Stimulated activated CD8-positive, alpha-beta memory T cell treated with anti-CD3 and anti-CD28 coated beads, Interleukin-7, amount 100 ng/mL, for 4 hours (primary cell): ENCODE measurements at regions not wholly inside any gene's neighbourhood (a gene's known extent, or its start where the extent isn't known, plus 50 kb on each side); places are given as distances from the start of the nearest gene placed in this dataset.
"Not testable (repeated sequence)": the region's sequence is repeated elsewhere in the genome, so short reads cannot be mapped to it uniquely, and the experiment has no call there.

ENCODE experiments used
- DNase-seq, 2 donors: peaks; one replicate each; pipeline ENCODE4 v3.0.0-alpha.2; 2020; ENCODE audit warnings: low read depth in 2 of 2

DNA sequence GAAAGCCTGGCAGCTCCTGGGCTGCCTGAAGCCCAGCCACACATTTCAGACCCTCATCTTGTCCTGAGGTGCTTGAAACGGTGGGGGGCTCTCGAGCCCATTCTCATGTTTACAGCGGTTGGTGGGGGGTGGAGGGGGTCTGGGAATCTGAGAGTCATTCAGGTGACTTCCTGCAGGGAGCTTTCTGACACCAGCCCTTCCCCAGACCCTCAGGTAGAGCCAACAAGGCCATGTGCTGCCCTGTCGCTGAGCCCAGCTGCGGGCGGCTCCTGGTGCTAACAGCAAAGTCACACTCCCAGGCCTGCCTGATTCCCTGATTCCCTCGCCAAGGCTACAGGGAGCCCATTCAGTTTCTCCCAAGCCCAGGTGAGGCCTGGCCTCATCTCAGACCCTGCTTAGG lies 324.9 kb upstream of the MEX3C start:
- no peak for DNase-seq

DNA sequence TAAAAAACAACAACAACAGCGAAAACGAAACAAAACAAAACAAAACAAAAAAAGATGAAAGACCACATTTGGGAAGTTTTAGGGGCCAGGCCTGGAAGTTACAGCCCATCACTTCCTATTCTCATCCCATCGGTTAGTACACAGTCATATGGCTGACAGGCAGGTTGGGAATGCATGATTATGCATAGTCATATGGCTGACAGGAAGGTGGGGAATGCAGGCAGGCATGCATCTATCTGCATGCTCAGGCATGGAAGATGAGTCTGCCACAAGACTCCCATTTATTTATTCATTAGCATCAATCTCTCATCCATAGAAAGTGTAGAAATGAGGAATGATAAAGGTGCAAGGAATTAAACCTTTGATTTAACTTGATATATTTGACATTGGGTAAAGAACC lies 325.3 kb upstream of the MEX3C start:
- no peak for DNase-seq

DNA sequence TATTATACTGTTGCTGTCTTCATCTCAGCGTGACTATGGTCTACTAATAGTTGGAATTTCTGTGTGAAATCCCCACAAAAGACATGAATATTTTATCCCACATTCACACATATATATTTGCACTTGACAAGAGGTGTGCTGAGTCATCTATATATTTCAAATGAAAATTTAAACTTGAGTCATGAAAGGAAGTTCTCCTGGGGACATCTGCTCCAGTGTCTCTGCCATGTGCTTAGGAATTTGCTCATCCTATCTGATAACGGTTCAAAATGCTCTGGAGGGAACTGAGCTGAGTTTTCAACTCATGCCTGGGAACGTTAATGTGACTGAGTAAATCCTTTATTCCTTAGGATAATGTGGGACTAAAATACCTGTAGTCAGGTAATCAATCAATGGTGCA lies 326.2 kb upstream of the MEX3C start:
- no peak for DNase-seq

DNA sequence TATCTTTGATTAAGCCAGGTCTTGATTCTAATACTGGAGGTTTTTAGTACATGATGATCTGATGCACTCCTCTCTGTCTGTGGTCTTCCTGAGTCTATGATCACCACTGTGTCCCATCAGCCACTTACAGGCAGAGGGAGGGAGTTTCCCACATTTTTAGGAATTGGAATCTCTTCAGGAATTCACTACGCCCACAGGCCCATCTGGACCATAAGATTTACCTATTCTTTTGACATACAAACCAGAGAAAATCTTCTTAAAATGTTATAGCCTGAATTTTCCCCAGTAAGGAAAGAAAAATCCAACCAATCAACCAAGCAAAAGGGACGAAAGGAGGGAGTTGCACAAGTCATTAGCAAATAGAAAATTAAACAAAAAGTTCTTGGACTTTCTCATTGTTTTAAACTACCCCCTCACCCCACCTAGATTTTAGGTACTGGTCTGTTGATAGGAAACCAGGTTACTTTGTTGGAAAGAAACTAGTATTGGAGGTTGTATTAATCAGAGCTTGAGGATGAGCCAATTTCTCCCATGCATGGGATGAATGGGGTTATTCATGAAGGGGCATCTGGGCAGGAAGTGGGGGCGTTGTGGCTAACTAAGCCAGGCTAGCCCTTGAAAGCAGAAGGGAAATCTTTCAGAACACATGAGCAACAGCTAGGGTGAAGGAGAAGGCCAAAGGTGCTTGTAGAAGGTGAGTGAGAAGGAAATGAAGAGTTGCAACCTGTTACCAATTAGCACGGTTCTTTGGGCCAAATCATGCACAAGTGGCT lies 328.2 kb upstream of the MEX3C start:
- no peak for DNase-seq

DNA sequence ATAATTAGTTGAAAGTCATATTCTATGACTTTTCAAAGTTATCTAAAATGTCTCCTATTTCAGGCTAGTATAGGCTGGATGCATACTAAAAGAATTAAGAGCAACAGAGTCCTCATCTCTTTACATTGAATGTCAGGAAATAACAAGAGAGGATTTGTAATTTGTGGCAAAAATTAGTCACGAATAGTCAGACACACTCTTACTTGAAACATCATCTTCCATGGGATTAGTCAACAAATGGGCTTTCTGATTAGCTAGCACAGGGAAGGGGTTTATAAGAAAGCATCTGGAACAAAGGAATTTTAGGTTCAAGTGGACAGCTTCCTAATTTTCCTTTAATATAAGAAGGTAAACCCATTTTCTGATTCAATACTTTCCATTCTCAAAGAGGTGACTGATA lies 330.3 kb upstream of the MEX3C start:
- DNase-seq, result no peak

DNA sequence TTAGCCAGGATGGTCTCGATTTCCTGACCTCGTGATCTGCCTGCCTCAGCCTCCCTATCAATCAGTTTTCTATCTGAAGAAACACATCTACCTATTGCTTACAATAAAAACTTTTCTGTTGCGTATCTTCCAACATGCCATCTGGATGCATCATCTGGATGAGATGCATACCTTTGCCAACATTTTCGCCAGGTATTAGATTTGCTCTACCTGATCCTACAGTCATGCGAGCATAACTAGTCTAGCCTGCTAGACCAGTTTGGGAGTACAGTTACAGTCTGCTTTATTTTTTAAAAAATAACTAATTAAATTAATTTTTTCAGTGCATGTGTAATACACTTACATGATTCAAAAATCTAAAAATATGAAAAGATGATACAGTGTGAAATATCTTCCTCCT lies 334.0 kb upstream of the MEX3C start:
- no peak for DNase-seq

DNA sequence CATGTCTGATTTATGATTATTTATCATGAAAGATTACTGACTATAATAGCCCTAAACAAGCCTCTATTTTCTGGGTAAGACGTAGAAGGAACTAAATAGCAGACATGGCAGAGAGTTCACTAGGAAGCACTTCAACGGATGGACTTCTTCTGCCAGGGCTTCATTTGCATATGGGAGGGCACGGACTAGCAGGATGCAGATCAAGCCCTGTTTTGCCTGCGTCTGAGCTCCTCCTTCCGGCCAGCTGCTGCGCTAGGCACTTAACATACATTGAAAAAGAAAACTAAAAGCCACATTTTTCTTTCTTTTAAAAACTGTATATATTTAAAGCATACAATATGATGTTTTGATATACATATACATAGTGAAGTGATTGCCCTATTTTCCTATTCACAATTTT lies 340.0 kb upstream of the MEX3C start:
- no peak for DNase-seq

DNA sequence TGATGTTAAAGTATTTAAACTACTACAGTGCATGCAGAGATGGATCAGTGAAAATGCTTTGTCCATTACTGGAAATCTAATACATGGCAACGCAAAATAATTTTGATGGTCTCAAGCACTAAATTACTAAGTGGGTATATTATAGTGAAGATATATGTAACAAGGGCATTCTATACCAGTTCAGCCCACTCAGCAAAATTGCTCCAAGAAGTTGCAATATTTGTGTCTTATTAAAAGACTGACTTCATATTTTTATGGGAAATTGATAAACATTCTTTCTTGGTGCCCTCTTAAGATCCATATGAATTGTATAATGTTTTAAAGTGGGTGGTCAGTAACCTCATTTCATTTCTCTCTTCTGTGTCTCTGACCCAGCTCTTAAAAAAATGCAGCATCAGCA lies 343.1 kb upstream of the MEX3C start:
- DNase-seq, result no peak

DNA sequence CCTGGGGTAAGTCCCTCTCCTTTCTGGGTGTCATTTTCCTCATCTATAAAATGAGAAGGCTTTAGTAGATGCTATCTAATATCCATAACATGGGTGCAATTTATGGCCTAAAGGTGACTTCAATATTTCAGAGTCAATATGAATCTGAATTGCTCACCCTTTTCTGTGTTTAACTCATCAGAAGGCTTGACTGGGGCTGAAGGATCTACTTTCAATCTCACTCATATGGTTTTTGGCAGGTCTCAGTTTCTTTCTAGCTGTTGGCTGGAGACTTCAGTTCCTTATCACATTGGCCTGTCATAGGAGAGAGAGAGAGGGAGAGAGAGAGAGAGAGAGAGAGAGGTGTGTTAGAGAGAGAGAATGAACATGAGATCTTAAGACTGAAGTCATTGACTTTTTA lies 343.7 kb upstream of the MEX3C start:
- no peak for DNase-seq

DNA sequence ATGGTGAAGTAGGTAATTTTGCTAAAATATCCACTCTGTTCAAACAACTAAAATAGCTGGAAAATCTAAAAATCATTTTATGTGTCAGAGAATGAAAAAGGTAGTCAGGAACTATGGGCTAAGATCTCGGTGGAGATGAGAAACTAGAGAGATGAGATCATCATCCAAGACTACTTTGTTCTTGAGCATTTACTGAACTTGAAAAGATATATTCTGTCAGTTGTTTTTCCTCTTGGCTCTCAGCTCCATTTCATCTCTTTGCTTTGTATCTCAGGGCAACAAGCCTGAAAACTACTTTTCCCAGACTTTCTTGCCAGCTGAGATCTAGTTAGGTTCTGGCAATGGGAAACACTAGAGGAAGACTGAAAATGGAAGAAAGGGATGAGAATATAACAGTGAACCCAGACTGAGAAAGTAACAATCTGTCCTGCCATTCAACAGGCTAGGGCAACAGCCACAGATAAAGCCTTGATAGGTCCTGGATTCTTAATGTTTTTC lies 346.2 kb upstream of the MEX3C start:
- DNase-seq, result no peak

DNA sequence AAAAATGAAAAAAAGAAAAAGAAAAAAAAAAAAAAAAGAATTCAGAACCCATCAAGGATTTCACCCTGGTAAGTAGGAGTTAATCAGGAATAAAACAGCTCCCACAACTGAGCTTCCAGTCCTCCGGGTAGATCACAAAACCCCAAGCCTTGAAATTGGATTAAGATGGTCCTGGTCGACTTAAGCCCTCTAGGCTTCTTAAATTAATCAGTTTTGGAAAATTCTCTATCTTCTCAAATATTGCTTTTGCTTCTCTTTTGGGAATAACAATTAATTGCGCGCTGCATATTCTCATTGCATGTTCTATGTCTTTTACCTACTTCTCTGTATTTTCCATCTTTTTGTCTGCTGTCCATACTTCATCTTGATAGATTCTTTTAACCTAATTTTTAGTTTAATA lies 348.0 kb upstream of the MEX3C start:
- DNase-seq, result no peak

DNA sequence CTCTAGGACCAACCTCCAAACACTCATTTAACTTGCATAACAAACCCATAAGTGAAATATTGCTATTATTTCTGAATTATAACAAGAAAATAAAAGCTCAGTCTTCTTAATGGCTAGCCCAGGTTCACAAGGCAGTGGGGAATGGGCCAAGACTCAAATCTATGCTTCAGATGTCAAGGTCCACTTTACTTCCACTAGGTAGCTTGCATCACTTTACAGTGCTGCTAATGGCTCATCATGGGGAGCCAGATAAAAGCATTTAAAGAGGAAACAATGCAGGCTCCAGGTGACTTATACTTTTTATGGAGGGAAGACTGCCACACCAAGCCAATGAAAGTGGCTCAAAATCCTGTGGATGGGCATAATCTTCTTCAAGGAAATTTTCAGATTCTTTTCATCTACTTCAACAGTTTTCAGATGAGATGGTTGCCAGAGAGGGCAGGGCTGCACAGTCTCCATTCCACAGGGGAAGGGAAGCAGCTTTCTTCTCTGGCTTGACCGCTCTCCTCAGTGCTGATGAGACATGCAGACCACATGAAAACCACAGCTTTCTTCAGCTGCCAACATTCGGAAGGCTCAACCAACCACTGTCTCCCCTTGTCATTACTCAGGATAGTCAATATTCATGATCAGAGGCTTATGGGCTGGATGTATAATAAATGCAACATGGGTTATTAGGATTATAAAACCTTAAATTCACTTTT lies 361.9 kb upstream of the MEX3C start:
- DNase-seq, result no peak

DNA sequence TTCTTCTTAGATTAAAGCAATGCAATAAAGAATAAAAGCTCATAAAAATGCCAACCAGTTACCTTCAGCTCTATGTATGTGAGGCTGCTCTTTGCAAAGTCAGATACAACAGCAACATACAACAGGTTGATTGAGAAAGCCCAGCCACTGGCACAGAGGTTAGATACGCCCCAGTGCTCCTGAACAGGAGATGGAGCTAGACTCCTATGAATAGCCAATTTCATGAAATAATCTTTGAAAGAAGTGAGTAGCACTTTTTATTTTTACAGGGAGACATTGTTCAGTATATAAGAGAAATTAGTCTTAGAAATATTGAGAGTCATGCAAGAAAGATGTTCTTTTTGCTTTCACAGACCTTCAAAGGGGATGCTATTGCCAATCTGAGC lies 362.4 kb upstream of the MEX3C start:
- no peak for DNase-seq

DNA sequence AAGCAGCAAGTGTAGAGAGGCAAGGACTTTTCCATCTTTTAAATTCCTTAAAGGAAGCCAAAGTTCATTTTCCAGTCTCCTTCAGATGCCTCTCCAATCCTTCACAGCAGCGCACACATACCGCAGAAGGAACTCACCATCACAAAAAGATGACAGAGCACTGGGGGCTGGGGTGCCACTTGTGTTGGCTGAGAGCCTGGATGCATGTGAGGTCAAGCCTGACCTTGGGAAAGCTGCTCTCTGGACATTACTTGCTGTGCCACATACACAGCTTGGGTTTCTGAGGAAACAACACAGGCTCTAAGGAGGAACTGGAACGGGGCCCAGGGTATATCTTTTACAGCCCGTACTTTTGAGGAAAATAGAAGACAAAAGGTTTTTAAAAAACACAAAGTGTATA lies 364.3 kb upstream of the MEX3C start:
- DNase-seq, result no peak

DNA sequence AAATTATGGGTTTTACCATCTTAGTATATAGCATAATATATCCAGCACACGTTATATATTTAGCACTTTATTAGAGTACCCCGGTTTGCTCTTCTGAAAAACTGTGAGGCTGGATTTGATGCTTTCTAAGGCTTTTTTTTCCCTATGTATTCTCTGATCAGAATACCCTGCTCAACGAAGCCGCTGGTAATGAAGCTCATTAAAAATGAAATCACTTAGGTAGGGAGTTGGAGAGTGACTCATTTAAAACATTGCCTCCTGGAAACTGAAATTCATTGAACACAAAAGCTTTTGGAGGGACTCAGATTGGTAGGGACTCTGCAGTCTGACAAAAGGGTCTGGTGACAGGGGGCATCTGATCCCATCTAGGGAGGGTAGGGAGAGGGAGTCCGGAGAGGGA lies 365.4 kb upstream of the MEX3C start:
- no peak for DNase-seq

DNA sequence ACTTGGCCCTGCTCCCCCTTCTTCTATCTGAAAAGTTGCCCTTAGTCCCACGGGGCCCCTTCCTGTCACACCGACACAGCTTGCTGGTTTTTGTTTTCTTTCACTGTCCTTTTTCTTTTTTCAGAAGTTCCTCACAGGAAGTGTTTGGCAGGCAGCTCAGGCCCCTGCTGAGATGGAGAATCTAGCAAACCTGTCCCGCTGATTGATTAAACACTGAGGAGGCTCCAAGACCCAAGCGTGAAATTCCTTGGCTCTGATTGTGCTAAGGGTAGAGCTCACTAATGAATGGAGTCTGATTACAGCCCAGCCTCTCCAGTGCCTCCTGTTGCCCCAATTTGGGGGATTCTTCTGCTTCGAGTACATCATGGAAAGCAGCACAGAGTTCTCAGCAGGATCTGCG lies 365.9 kb upstream of the MEX3C start:
- no peak for DNase-seq

DNA sequence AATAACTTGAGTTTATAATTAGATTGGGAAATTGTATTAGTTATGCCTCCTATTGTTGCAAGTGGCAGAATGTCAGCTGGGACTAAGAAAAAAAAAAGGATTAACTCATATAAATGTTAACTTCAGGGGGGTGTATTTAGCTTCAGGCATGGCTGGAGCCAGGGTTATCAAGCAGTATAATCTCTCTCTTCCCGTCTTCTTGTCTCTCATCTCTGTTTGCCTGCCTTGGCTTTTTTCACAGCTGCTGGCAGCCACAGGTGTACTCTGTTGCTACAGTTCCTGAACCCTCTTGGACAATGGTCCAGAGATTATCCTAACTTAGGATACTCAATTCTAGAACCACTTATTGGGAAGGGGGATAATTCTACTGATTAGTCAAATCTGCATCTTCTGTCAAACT lies 370.7 kb upstream of the MEX3C start:
- no peak for DNase-seq

DNA sequence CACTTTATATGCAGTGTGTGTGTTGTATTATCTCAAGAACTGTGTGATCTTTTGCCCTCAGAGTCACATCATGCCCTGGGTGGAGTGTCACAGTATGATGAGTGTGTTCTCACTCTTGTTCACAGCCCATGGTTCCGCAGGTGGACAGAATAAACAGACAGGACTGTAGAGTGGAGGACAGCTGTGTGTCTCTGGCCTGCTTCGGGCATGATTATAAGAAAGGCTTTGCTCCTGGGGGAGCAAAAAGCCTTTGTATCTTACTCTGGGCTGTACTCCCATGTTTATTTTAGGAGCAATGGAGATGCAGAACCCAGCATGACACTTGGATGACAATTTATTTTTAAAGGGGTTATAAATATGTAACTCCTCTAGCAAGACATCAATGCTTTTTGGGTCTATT lies 371.7 kb upstream of the MEX3C start:
- DNase-seq, result no peak

DNA sequence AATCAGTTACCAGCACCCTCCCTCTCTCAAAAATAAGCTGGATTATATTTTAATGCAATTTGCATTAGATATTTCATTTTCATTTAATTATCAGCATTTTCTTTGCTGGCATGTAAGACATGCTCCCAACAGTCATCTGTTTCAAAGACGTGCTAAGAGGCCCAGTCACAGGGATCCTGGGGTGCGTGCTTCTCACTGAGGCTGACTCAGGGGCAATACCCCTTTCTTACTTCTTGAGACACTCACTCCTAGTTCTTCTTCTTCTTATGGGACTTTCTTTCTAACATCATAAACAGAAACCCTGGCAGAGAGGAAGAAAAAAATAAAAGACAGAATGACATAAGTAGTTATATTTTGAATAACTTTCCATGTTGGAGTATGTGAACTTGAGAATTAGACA lies 372.1 kb upstream of the MEX3C start:
- DNase-seq, result no peak

DNA sequence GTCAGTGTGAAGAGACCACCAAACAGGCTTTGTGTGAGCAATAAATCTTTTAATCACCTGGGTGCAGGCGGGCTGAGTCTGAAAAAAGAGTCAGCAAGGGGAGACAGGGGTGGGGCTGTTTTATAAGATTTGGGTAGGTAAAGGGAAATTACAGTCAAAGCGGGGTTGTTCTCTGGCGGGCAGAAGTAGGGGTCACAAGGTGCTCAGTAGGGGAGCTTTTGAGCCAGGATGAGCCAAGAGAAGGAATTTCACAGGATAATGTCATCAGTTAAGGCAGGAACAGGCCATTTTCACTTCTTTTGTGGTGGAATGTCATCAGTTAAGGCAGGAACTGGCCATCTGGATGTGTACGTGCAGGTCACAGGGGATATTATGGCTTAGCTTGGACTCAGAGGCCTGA lies 372.6 kb upstream of the MEX3C start:
- not testable (repeated sequence) for DNase-seq

DNA sequence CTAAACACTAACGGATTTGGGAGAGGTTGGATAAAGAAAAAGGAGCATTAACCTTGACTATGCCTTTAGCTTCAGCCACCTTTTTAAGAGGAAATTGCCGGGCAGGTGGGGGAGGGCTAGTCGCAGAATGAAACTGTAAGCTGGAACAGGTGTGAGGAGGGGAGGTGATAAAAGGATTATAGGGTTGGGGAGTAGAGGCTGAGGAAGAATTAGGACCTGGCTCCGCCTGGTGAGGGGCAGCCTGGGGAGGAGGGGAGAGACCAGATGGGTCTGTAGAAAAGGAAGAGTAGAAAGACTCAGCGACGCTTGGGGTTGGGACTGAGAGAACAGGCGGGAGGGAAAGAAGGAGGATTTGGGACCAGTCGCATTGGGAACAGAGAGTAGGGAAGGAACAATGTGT lies 376.4 kb upstream of the MEX3C start:
- DNase-seq, result not testable (repeated sequence)

DNA sequence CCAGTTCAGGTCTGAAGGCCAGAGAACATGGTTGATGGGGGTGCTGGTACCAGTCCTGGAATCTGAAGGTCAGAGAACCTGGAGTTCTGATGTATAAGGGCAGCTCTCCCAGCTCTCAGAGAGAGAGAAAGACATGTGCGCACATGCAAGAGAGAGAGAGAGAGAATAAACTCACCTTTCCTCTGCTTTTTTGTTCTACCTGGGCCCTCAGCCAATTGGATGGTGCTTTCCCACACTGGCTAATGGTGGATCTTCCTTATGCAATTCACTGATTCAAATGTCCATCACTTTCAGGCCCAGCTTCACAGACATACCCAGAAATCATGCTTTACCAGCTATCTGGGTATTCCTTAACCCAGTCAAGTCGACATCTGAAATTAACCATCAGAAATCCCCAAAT lies 377.7 kb upstream of the MEX3C start:
- DNase-seq, result no peak

DNA sequence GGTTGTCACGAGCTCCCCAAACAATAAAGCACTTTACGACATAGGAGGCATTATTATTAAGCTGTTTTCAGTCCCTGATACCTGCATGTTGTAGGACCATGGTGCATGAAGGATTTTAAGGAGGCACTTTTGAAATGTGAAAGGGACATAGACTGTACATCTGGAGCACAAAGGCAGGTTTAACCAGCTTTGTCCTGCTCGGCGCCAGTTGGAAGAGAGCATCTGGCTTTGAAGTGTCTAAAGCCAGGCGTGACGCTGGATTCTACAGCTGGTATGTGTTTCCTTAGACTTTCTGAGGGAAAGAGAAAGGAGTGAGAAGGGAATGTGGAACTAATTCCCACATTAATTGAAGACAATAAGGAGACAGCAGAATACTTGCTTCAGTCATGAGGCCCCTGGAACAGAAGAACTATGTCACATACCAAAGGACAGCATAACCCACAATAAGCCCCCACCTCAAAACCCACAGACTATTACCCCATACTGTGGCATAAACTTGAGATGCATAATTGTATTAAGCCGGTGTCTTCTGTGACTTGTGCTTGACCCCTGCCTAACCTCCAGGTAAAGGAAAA lies 381.0 kb upstream of the MEX3C start:
- DNase-seq, result no peak
